T-helper 1 cell (primary cell): ENCODE measurements at regions not wholly inside any gene's neighbourhood (a gene's known extent, or its start where the extent isn't known, plus 50 kb on each side); places are given as distances from the start of the nearest gene placed in this dataset.

Experiments used
- DNase-seq, 5 donors: peaks; one replicate each; pipeline ENCODE4 v3.0.0-alpha.2; 2012 to 2020

GRCh38 chr2:78634425-78634824 lies 391.1 kb upstream of the REG3G start:
- DNase-seq: no peak

GRCh38 chr2:78644854-78645253 lies 380.6 kb upstream of the REG3G start:
- DNase-seq: no peak

GRCh38 chr2:78646533-78647364 lies 378.8 kb upstream of the REG3G start:
- DNase-seq: no peak

DNA sequence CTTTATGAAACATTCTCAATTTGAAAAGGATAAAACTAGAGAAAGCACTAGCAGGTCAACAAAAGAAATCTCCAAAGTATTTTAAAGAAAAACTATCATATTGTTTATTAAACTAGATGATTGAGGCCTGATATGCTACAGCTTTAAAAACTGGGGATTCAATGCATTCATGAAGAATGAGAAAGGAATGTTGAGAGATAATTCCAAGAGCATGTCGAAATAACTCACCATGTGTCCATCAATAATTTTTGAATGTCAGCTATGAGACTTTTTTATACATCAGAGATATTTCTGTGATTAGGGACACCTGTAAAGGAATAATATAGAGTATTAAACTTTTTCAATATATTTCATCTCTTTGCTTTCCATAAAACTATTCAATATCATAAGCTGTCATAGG lies 376.9 kb upstream of the REG3G start:
- DNase-seq: no peak

GRCh38 chr2:78654941-78655340 lies 370.6 kb upstream of the REG3G start:
- no peak for DNase-seq

DNA sequence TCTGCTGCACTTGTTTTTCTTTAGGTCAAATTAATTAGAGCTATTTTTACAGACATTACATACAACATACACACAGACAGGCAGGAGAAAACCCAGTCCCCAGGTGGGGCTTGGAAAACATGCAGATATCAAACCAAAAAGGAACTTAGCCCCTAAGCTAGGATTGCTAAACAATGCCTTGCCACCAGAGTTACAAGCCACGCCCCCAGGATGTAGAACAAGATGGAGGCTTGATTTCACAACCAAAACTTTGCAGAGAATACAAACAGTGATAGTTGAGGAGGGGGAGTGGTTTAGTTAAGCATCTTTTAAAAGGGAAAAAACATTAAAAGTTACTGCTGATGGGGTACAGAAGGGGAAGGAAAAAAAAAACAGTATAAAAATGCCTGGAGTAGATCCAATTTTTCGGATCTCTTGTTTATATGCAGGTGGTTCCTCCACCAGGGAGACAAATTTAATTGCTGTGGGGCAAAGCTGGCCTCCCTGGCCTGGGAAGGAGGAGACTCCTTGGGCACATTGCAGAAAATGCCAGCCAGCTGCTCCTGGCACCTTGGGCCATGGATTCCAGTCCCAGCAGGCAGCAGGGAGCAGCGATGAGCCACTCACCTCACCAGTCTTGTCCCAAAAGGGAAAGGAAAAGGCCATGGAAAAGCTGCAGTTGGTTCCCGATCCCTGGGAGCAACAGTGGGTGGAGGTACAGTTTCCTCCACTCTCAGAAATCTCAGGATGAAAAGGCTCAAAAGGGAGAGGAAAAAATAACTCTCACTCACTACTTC lies 348.4 kb upstream of the REG3G start:
- no peak for DNase-seq

DNA sequence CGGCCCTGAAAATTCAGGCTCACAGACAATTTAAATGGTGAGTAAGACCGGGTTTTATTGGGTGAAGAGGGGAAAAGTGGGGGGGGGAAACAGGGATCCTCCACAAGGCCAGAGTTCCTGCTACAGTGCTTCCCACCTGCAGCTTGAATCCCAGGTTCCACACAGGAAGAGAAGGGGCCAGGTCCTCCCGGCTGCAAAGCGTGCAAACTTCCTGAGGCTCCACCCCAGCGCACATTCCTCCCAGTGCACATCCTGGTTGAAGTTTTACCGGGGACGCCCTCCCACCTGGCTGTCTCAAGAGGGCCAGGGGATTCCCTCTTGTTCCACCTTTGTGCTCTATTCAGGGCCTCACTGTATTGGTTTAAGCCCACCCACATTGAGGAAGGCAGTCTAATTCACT lies 347.7 kb upstream of the REG3G start:
- no peak for DNase-seq

GRCh38 chr2:78681386-78681785 lies 344.1 kb upstream of the REG3G start:
- no peak for DNase-seq

GRCh38 chr2:78682781-78683180 lies 342.7 kb upstream of the REG3G start:
- DNase-seq: no peak

GRCh38 chr2:78686625-78687153 lies 338.8 kb upstream of the REG3G start:
- DNase-seq: no peak

DNA sequence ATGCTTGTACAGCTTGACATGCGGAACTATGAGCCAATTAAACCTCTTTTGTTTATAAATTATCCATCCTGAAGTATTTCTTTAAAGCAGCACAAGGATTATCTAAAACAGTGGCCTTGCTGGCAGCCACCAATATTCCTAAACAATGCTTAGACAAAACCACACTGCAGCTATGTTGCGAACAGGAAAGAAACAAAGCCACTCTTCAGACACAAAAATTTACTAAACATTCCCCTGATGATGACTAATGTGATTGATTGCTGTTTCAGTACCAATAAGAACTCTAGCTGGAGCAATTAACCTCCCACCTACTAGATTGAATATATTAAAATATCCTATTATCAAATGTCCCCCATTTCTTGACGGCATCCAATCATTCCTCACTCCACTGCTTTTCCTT lies 325.8 kb upstream of the REG3G start:
- DNase-seq: no peak

DNA sequence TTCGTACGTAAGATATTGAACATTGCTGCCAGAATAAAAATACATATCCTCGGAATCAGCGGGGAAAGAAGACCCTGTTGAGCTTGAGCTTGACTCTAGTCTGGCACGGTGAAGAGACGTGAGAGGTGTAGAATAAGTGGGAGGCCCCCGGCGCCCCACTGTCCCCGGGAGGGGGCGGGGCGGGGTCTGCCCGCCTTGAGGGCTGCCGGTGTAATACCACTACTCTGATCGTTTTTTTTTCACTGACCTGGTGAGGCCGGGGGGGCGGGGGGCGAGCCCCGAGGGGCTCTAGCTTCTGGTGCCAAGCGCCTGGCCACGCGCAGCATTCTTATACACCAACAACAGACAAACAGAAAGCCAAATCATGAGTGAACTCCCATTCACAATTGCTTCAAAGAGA lies 324.0 kb upstream of the REG3G start:
- DNase-seq: no peak

DNA sequence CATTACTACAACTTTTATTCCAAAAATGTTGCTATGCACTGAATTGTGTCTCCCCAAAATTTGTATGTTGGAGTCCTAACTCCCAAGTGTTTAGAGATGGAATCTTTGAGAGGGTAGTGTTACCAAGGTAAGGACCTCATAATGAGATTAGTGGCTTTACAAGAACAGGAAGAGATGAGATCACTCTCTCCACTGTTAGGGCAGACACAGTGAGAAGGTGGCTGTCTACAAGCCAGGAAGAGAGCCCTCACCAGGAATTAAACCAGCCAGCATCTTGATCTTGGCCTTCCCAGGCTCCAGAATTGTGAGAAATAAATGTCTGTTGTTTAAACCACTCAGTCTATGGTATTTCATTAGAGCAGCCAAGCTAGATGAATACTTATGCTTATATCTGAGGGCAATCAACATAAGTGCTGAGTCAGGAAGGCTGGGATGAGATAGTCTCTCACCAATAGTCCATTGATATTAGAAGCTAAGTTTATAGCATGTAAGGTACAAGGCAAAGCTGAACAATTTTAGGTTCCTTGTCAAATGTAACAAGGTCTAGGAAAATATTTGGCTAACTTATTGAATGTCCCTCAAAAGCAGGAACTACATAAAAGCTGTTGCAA lies 317.6 kb upstream of the REG3G start:
- DNase-seq: no peak

- DNase-seq: no peak
Measured at GRCh38 chr2:78710632-78711375, 314.7 kb upstream of the REG3G start.

- DNase-seq: no peak
Measured at GRCh38 chr2:78715293-78715692, 310.2 kb upstream of the REG3G start.

DNA sequence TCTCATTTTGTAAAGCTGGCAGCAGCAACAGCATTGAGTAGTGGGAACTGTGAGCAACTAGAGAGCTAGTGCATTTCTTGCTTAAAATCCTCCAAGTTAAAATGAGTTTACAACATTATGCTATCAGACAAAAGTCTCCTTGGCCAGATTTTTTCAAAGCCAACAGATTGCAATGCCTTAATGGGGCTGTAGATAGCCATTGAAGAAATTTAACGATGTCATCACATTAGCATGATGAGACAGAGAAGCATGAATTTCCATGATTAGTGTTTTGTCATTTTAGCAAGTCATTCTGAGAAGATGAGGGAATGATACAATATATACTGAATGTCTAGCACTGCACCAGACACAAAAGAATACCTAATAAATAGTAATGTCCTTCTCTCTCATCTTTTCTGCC lies 307.5 kb upstream of the REG3G start:
- DNase-seq: no peak

GRCh38 chr2:78718473-78718872 lies 307.0 kb upstream of the REG3G start:
- no peak for DNase-seq

DNA sequence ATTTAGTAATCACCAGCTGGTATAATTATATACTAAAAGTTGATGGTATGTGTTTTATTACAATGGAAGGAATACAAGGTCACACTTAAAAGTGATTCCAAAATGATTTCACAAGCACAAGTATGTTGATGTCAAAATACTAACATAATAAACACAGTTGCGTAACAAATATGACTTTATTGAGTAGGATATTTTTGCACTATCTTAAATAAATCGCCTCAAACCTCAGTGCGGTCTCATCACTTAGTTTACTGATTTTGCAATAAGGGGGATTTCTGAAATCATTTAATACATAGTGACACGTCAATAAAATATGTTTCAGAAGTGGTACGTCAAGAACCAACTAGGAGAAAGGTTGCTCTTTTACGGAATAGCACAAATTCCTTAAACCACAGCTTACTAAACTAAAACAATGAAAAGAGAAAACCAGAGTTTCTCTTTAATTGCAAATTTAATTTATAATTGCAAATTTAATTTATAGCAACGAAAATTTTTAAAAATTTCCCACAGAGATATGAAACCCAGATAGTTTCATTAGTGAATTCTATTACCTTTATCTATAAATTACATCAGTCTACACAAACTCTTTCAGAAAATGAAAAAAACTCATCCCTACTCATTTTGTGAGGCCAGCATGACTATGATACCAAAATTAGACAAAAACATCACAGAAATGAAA lies 304.0 kb upstream of the REG3G start:
- no peak for DNase-seq

- DNase-seq: no peak
Measured at GRCh38 chr2:78734221-78734620, 291.3 kb upstream of the REG3G start.

GRCh38 chr2:78739282-78739681 lies 286.2 kb upstream of the REG3G start:
- DNase-seq: no peak

GRCh38 chr2:78749638-78750037 lies 275.9 kb upstream of the REG3G start:
- no peak for DNase-seq

GRCh38 chr2:78750219-78750618 lies 275.3 kb upstream of the REG3G start:
- DNase-seq: no peak
